Keratinocyte (primary cell): ENCODE measurements at regions not wholly inside any gene's neighbourhood (a gene's known extent, or its start where the extent isn't known, plus 50 kb on each side); places are given as distances from the start of the nearest gene placed in this dataset.

Experiments used
- EZH2 ChIP-seq: IDR thresholded peaks from one replicate; pipeline ENCODE4 v1.6.1; 2012; ENCODE audit warnings: inconsistent platforms, mild to moderate bottlenecking, low read length, moderate library complexity
- TF ChIP-seq, protein P1 (sequence below), 3 experiments: IDR thresholded peaks in 1 of 3; conservative IDR thresholded peaks in 1 of 3; optimal IDR thresholded peaks in 1 of 3; 2 replicates in 2 of 3; 3 replicates in 1 of 3; pipeline versions ENCODE3 to v1.5.1; 2011; ENCODE audit warnings: low read length in 3 of 3, mild to moderate bottlenecking in 3 of 3, moderate library complexity in 2 of 3, control low read depth in 1 of 3, inconsistent platforms in 1 of 3; ENCODE audit not compliant: insufficient read depth in 2 of 3; ENCODE audit errors: extremely low read depth in 1 of 3

DNA sequence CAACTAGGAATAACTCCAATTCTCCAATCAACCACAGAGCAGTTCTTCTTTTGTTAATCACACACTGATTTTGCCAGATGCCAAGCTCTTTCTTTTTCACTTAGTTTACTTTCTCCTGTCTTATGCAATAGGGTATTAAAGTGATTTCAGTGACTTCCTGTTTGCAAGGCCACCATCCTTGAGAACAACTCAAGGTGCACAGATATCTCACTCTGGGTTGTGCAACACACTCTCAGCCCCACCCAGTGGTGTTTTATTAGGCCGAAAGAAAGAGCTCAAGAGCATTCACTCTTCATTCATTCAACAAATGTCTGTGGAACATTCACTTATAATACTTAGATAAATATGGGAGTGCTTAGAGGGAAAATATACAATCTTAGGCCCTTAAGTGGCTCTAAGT lies 352.5 kb downstream of the ZNF326 start:
- TF ChIP-seq, protein P1, sequence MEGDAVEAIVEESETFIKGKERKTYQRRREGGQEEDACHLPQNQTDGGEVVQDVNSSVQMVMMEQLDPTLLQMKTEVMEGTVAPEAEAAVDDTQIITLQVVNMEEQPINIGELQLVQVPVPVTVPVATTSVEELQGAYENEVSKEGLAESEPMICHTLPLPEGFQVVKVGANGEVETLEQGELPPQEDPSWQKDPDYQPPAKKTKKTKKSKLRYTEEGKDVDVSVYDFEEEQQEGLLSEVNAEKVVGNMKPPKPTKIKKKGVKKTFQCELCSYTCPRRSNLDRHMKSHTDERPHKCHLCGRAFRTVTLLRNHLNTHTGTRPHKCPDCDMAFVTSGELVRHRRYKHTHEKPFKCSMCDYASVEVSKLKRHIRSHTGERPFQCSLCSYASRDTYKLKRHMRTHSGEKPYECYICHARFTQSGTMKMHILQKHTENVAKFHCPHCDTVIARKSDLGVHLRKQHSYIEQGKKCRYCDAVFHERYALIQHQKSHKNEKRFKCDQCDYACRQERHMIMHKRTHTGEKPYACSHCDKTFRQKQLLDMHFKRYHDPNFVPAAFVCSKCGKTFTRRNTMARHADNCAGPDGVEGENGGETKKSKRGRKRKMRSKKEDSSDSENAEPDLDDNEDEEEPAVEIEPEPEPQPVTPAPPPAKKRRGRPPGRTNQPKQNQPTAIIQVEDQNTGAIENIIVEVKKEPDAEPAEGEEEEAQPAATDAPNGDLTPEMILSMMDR (optimal IDR thresholded peaks at IDR 0.05 in 1 of 3, IDR thresholded peaks at IDR 0.05 in 1 of 3, conservative IDR thresholded peaks at IDR 0.05 in 1 of 3; ENCODE audit: extremely low read depth in 1 of 3, insufficient read depth in 2 of 3, low read length in 3 of 3) = no peak
- TF ChIP-seq EZH2 = no peak
